ENCODE measurements at regions not wholly inside any gene's neighbourhood (a gene's known extent, or its start where the extent isn't known, plus 50 kb on each side); places are given as distances from the start of the nearest gene placed in this dataset.

GRCh38 chr3:159872374-159873109 is 116.1 kb upstream of the IL12A start:
- H3K27me3 ChIP-seq (ENCODE audit: control insufficient read depth, low read length) = peaks cover 5% of the 10 kb centered on the region; the same call in 1 of the 2 replicates
- no peak for TF ChIP-seq EZH2phosphoT487 (IDR thresholded peaks at IDR 0.05; ENCODE audit: borderline replicate concordance, low read length)
- TF ChIP-seq, protein P1, sequence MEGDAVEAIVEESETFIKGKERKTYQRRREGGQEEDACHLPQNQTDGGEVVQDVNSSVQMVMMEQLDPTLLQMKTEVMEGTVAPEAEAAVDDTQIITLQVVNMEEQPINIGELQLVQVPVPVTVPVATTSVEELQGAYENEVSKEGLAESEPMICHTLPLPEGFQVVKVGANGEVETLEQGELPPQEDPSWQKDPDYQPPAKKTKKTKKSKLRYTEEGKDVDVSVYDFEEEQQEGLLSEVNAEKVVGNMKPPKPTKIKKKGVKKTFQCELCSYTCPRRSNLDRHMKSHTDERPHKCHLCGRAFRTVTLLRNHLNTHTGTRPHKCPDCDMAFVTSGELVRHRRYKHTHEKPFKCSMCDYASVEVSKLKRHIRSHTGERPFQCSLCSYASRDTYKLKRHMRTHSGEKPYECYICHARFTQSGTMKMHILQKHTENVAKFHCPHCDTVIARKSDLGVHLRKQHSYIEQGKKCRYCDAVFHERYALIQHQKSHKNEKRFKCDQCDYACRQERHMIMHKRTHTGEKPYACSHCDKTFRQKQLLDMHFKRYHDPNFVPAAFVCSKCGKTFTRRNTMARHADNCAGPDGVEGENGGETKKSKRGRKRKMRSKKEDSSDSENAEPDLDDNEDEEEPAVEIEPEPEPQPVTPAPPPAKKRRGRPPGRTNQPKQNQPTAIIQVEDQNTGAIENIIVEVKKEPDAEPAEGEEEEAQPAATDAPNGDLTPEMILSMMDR (IDR thresholded peaks at IDR 0.05; ENCODE audit: low read depth, low read length, poor library complexity, severe bottlenecking) = no peak
- H3K4me2 ChIP-seq (ENCODE audit: low read length) = no peak overlapping the region
- no peaks in the 10 kb centered on the region for H3K36me3 ChIP-seq (ENCODE audit: control insufficient read depth, low read length)
- no peaks in the 10 kb centered on the region for H3K4me1 ChIP-seq (ENCODE audit: control insufficient read depth, low read length)
- no peaks in the 10 kb centered on the region for H3F3A ChIP-seq (ENCODE audit: control insufficient read depth, insufficient read depth)
- H3K9me3 ChIP-seq (ENCODE audit: control insufficient read depth, insufficient read depth, low read length) = no peaks in the 10 kb centered on the region
- no peaks in the 10 kb centered on the region for H4K20me1 ChIP-seq (ENCODE audit: control insufficient read depth, insufficient read depth, low read depth, low read length)
- no peak overlapping the region for H3K4me3 ChIP-seq (ENCODE audit: low read length)
- no peak overlapping the region for H3K27ac ChIP-seq (ENCODE audit: low read depth, low read length)
- H3K79me2 ChIP-seq (ENCODE audit: control insufficient read depth, low read length) = no peaks in the 10 kb centered on the region
- H3K9me2 ChIP-seq (replicated peaks; ENCODE audit: control insufficient read depth, low read length) = no peaks in the 10 kb centered on the region

DNA sequence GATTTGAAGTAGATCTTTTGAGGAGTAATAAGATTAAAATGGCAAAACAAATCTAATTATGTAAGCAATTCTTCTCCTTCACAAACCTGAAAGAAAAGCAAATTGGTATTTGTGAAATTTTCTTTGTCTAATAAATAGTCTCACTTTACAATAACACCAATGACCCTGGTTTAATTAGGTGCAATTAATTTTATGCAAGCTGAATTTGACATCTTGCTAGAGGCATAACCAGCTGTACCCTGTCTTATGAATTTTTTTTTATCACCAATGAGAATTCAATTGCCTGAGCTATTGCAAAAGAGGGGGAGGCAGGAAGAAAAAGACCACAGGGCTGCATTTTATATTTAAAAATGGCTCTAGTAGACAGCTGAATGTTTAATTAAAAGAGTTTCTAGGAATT is 113.5 kb upstream of the IL12A start:
- H3K9me3 ChIP-seq (ENCODE audit: control insufficient read depth, insufficient read depth, low read length) = no peaks in the 10 kb centered on the region
- H4K20me1 ChIP-seq (ENCODE audit: control insufficient read depth, insufficient read depth, low read depth, low read length) = no peaks in the 10 kb centered on the region
- H3F3A ChIP-seq (ENCODE audit: control insufficient read depth, insufficient read depth) = no peaks in the 10 kb centered on the region
- TF ChIP-seq EZH2phosphoT487 (IDR thresholded peaks at IDR 0.05; ENCODE audit: borderline replicate concordance, low read length) = no peak
- TF ChIP-seq, protein P1 (IDR thresholded peaks at IDR 0.05; ENCODE audit: low read depth, low read length, poor library complexity, severe bottlenecking) = no peak
- no peaks in the 10 kb centered on the region for H3K79me2 ChIP-seq (ENCODE audit: control insufficient read depth, low read length)
- H3K9me2 ChIP-seq (replicated peaks; ENCODE audit: control insufficient read depth, low read length) = no peaks in the 10 kb centered on the region
- H3K27ac ChIP-seq (ENCODE audit: low read depth, low read length) = no peak overlapping the region
- H3K27me3 ChIP-seq (ENCODE audit: control insufficient read depth, low read length) = peaks cover 13% of the 10 kb centered on the region; the same call in 1 of the 2 replicates
- no peak overlapping the region for H3K4me3 ChIP-seq (ENCODE audit: low read length)
- no peaks in the 10 kb centered on the region for H3K4me1 ChIP-seq (ENCODE audit: control insufficient read depth, low read length)
- H3K4me2 ChIP-seq (ENCODE audit: low read length) = no peak overlapping the region
- no peaks in the 10 kb centered on the region for H3K36me3 ChIP-seq (ENCODE audit: control insufficient read depth, low read length)

DNA sequence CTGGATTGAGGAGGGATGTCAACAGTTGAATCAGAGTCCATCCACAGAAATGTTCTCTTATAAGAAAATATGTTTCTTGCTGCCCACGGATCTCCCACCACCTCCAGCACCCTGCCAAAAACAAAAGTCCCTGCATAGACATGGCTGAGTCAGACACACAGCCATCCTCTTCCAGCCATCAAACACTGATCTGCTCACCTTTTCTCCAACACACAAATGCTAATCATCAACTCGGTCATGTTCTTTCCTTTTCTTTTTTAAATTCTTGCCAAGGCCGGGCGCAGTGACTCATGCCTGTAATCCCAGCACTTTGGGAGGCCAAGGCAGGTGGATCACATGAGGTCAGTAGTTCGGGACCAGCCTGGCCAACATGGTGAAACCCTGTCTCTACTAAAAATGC is 110.7 kb upstream of the IL12A start:
- TF ChIP-seq, protein P1 (IDR thresholded peaks at IDR 0.05; ENCODE audit: low read depth, low read length, poor library complexity, severe bottlenecking) = no peak
- no peak for TF ChIP-seq EZH2phosphoT487 (IDR thresholded peaks at IDR 0.05; ENCODE audit: borderline replicate concordance, low read length)
- Histone ChIP-seq H3K79me2 (ENCODE audit: control insufficient read depth, low read length) (no peaks in the 10 kb centered on the region), H4K20me1 (ENCODE audit: control insufficient read depth, insufficient read depth, low read depth, low read length) (no peaks in the 10 kb centered on the region), H3F3A (ENCODE audit: control insufficient read depth, insufficient read depth) (no peaks in the 10 kb centered on the region), H3K4me3 (ENCODE audit: low read length) (no peak overlapping the region), H3K4me2 (ENCODE audit: low read length) (no peak overlapping the region), H3K27me3 (ENCODE audit: control insufficient read depth, low read length) (peaks cover 20% of the 10 kb centered on the region), H3K27ac (ENCODE audit: low read depth, low read length) (no peak overlapping the region), H3K36me3 (ENCODE audit: control insufficient read depth, low read length) (no peaks in the 10 kb centered on the region), H3K9me3 (ENCODE audit: control insufficient read depth, insufficient read depth, low read length) (no peaks in the 10 kb centered on the region), H3K9me2 (replicated peaks; ENCODE audit: control insufficient read depth, low read length) (no peaks in the 10 kb centered on the region), H3K4me1 (ENCODE audit: control insufficient read depth, low read length) (no peaks in the 10 kb centered on the region)

Measured in DOHH2 (cell line).